GM12878 (cell line): ENCODE measurements at regions not wholly inside any gene's neighbourhood (a gene's known extent, or its start where the extent isn't known, plus 50 kb on each side); places are given as distances from the start of the nearest gene placed in this dataset.

Experiments
- ATAC-seq: fragments of 200-7000 bp; cut with Tn5 transposase; 3 replicates; pipeline ENCODE4 v1.9.1; 2020; ENCODE audit warnings: mild to moderate bottlenecking, moderate library complexity
- BruUV-seq: library from RNA; stranded (reverse); fragments of 400-500 nt; replicated peaks from 2 replicates; lab custom pipeline; 2021; lab: Mats Ljungman, UMichigan
- CTCF ChIA-PET: fragments of 300-600 bp; sonication (Branson Sonifier 250); formaldehyde crosslinking; extraction: SDS; loops from one replicate; lab custom pipeline; 2021; ENCODE audit warnings: inconsistent platforms; lab: Yijun Ruan, JAX
- POLR2A ChIA-PET: fragments of 350-600 bp; formaldehyde crosslinking; extraction: SDS; loops from one replicate; lab custom pipeline; 2021; ENCODE audit warnings: inconsistent platforms; lab: Charles Lee
- RAD21 ChIA-PET: fragments of 300-600 bp; sonication (Branson Sonifier 250); formaldehyde crosslinking; loops from one replicate; lab custom pipeline; 2023; ENCODE audit warnings: antibody characterized with exemption; ENCODE audit not compliant: unreplicated experiment; lab: Charles Lee
- SMC1A ChIA-PET: fragments of 300-600 bp; sonication (Branson Sonifier 250); formaldehyde crosslinking; loops from one replicate; lab custom pipeline; 2023; ENCODE audit not compliant: unreplicated experiment, uncharacterized antibody; lab: Charles Lee
- DNase-seq: peaks from one replicate; pipeline ENCODE4 v3.0.0-alpha.2; 2011; ENCODE audit warnings: low read depth, low spot score
- FAIRE-seq: peaks from 3 replicates; lab custom pipeline; 2011; peaks lifted over from hg19 to GRCh38; lab: Jason Lieb, UNC
- H2AFZ ChIP-seq: 2 replicates; pipeline ENCODE4 v1.6.0; 2011; ENCODE audit warnings: low read depth, low read length, control low read depth; ENCODE audit not compliant: control insufficient read depth
- H3K27ac ChIP-seq: 2 replicates; pipeline ENCODE4 v1.5.1; 2011; ENCODE audit warnings: control low read depth; ENCODE audit not compliant: control insufficient read depth, insufficient read depth
- H3K27me3 ChIP-seq, 2 experiments: replicated peaks in 1 of 2; 2 replicates each; pipeline versions ENCODE4 v1.6.0 to v1.6.1; 2011; ENCODE audit warnings: low read length in 1 of 2; ENCODE audit not compliant: control insufficient read depth in 2 of 2, insufficient read depth in 2 of 2
- H3K36me3 ChIP-seq, 2 experiments: 2 replicates each; pipeline ENCODE4 v1.5.1; 2011; ENCODE audit warnings: low read length in 1 of 2; ENCODE audit not compliant: control insufficient read depth in 2 of 2, insufficient read depth in 2 of 2
- H3K4me1 ChIP-seq: 2 replicates; pipeline ENCODE4 v1.6.1; 2011; ENCODE audit warnings: mild to moderate bottlenecking, low read length, moderate library complexity, mixed read lengths; ENCODE audit not compliant: control insufficient read depth, insufficient read depth
- H3K4me2 ChIP-seq: 2 replicates; pipeline ENCODE4 v1.6.0; 2011; ENCODE audit warnings: control low read depth; ENCODE audit not compliant: control insufficient read depth, insufficient read depth
- H3K4me3 ChIP-seq: fragments of 200-600 bp; sonication (generic); 2 replicates; pipeline ENCODE4 v1.5.1; 2016
- H3K79me2 ChIP-seq: 2 replicates; pipeline ENCODE4 v1.6.0; 2011; ENCODE audit warnings: low read length; ENCODE audit not compliant: control insufficient read depth, insufficient read depth
- H3K9ac ChIP-seq: 2 replicates; pipeline ENCODE4 v1.8.0; 2011; ENCODE audit warnings: low read length, control low read depth, mixed read lengths; ENCODE audit not compliant: control insufficient read depth, insufficient read depth
- H3K9me3 ChIP-seq: replicated peaks from 3 replicates; pipeline ENCODE4 v1.5.1; 2011; ENCODE audit warnings: mild to moderate bottlenecking, low read length; ENCODE audit not compliant: control insufficient read depth, insufficient read depth
- H4K20me1 ChIP-seq: 2 replicates; pipeline ENCODE4 v1.6.0; 2011; ENCODE audit not compliant: control insufficient read depth, insufficient read depth
- JUNB ChIP-seq: IDR thresholded peaks from 2 replicates; pipeline ENCODE4 v1.6.1; 2016; ENCODE audit warnings: antibody characterized with exemption, mild to moderate bottlenecking
- MYB ChIP-seq: fragments of 150-350 bp; IDR thresholded peaks from 2 replicates; pipeline ENCODE4 v1.6.1; 2014; ENCODE audit warnings: mild to moderate bottlenecking, low read depth, low read length, borderline replicate concordance
- SMAD5 ChIP-seq: IDR thresholded peaks from 2 replicates; pipeline ENCODE4 v1.6.1; 2016; ENCODE audit warnings: antibody characterized with exemption, low read depth
- SMC3 ChIP-seq: IDR thresholded peaks from 2 replicates; pipeline ENCODE4 v1.6.1; 2011; ENCODE audit warnings: low read length, improper control_type of control experiment, borderline replicate concordance
- STAT1 ChIP-seq: fragments of 450-650 bp; conservative IDR thresholded peaks from 2 replicates; pipeline ENCODE4 v1.6.1; 2014; ENCODE audit warnings: antibody characterized with exemption, mild to moderate bottlenecking
- ZNF24 ChIP-seq: fragments of 450-650 bp; IDR thresholded peaks from 2 replicates; pipeline ENCODE4 v1.6.1; 2017; ENCODE audit warnings: antibody characterized with exemption, mild to moderate bottlenecking
- ZNF592 ChIP-seq: fragments of 450-650 bp; IDR thresholded peaks from 2 replicates; pipeline ENCODE4 v1.6.1; 2017; ENCODE audit warnings: mild to moderate bottlenecking, moderate library complexity
- WGBS: methylation state at CpG from one replicate; pipeline ENCODE4 v1.1.6; 2016; ENCODE audit warnings: low lambda C conversion rate; ENCODE audit not compliant: insufficient replicate concordance, insufficient coverage; ENCODE audit errors: missing lambda C conversion rate; 5-methylcytosine and 5-hydroxymethylcytosine counted together
- in situ Hi-C: fragments of 300-500 bp; cut with MboI; formaldehyde crosslinking; loops from 9 replicates; pipeline ENCODE4 v1.14.3; 2018; ENCODE audit warnings: mixed read lengths
- intact Hi-C: fragments of 100-400 bp; cut with micrococcal nuclease; formaldehyde crosslinking; loops from one replicate; pipeline ENCODE4 v1.14.2; 2022; ENCODE audit not compliant: unreplicated experiment

DNA sequence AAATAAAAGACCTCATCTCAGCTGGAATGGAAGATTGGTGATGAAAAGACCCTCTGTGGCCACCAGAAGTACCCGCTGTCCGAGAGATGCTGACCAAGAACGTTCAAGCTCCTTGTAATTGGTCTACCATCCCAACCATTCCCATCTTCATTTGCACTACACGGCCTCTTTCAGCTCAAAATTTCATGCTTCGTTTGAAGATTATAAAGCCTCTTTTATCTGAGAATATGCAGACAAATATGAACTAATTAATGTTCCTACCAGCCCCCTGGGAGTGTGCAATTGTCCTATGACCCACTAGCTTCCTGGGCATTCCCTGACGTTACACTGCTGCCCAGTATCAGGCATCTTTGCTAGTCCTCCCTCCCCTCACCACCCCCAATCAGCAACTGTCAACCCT, 583.7 kb downstream of the MID1IP1 start:
- CTCF ChIA-PET, result no interaction called here
- no peak for FAIRE-seq
- no TSS peak for BruUV-seq

More for the DNA sequence above, 583.7 kb downstream of the MID1IP1 start:
- 31% methylated on average over 6 of the region's 6 CpGs for WGBS
- ChIA-PET SMC1A (interaction anchor here (0.9 kb wide), 2 partner anchors 9 to 161 kb away, joined by 3 read pairs; no protein-coding TSS in a partner anchor), RAD21 (no interaction called here), POLR2A (no interaction called here)
- intact Hi-C loops, result no loop called here
- Histone ChIP-seq H2AFZ (no peak overlapping the region), H3K36me3 (no peaks in the 10 kb centered on the region), H4K20me1 (no peaks in the 10 kb centered on the region), H3K27me3 (no peaks in the 10 kb centered on the region; a peak in 3 of 4 replicates), H3K9me3 (no peaks in the 10 kb centered on the region), H3K4me1 (no peaks in the 10 kb centered on the region), H3K4me3 (no peak overlapping the region), H3K4me2 (no peak overlapping the region), H3K79me2 (no peaks in the 10 kb centered on the region), H3K9ac (no peak overlapping the region), H3K27ac (no peak overlapping the region)
- no peak for DNase-seq
- in situ Hi-C loops, result no loop called here
- no peak for ATAC-seq
- TF ChIP-seq ZNF24 (no peak), JUNB (no peak), SMC3 (no peak), MYB (no peak), SMAD5 (no peak), STAT1 (no peak), ZNF592 (no peak)
